ENCODE measurements at regions not wholly inside any gene's neighbourhood (a gene's known extent, or its start where the extent isn't known, plus 50 kb on each side); places are given as distances from the start of the nearest gene placed in this dataset.

DNA sequence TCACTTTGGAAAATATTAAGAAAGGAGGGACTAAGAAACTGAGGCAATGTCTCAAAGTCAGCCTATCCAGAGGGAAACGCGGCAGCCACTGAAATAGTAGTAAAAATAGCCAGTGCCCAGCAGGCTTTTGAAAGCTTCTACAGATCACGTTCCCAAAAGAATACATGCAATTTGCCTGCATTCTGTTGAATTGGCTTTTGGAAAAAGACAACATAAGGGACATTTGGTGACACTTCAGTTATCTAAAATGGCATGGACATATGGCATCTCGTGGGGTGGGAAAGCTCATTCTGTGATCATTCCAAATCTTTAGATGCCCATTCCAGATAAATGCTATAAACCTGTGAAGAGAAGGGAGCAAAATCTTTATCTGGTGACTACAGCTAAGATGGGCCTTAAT, 82.8 kb upstream of the PDE1C start:
- TF ChIP-seq, protein P1, sequence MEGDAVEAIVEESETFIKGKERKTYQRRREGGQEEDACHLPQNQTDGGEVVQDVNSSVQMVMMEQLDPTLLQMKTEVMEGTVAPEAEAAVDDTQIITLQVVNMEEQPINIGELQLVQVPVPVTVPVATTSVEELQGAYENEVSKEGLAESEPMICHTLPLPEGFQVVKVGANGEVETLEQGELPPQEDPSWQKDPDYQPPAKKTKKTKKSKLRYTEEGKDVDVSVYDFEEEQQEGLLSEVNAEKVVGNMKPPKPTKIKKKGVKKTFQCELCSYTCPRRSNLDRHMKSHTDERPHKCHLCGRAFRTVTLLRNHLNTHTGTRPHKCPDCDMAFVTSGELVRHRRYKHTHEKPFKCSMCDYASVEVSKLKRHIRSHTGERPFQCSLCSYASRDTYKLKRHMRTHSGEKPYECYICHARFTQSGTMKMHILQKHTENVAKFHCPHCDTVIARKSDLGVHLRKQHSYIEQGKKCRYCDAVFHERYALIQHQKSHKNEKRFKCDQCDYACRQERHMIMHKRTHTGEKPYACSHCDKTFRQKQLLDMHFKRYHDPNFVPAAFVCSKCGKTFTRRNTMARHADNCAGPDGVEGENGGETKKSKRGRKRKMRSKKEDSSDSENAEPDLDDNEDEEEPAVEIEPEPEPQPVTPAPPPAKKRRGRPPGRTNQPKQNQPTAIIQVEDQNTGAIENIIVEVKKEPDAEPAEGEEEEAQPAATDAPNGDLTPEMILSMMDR (IDR thresholded peaks at IDR 0.05; ENCODE audit: low read depth, low read length) = no peak
- TF ChIP-seq, protein P2, sequence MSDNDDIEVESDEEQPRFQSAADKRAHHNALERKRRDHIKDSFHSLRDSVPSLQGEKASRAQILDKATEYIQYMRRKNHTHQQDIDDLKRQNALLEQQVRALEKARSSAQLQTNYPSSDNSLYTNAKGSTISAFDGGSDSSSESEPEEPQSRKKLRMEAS (IDR thresholded peaks at IDR 0.05; ENCODE audit: low read depth, low read length) = no peak
- TF ChIP-seq POLR2A (IDR thresholded peaks at IDR 0.05; ENCODE audit: extremely low read depth, insufficient read length) = no peak
